ENCODE measurements at regions not wholly inside any gene's neighbourhood (a gene's known extent, or its start where the extent isn't known, plus 50 kb on each side); places are given as distances from the start of the nearest gene placed in this dataset.

DNA sequence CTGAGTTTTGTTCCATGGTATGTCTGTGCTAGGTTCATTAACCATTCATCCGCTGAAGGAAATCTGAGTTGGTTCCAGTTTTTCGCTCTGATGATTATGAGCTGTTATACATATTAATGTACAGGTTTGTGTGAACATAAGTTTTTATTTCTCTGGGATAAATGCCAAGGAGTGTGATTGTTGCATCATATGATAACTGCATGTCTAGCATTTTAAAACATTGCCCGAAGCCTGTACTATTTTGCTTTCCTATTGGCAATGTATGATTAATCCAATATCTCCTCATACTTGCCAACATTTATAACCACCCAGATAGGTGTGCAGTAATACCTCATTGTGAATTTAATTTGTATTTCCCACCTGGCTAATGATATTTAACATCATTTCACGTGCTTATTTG lies 322.7 kb downstream of the ZNF326 start:
- no peak for DNase-seq
- ATAC-seq (ENCODE audit: low FRiP score), result no peak
- no peaks in the 10 kb centered on the region for H3K36me3 ChIP-seq (ENCODE audit: control insufficient read depth in 1 of 2, insufficient read depth in 2 of 2, low read length in 1 of 2)
- WGBS, 2 donors, result 66 to 80% methylated on average over 4 of the region's 4 CpGs
- H3K27ac ChIP-seq (ENCODE audit: low read depth in 1 of 2, low read length in 2 of 2), result no peak overlapping the region
- no peaks in the 10 kb centered on the region for H3K4me1 ChIP-seq (ENCODE audit: control insufficient read depth in 1 of 2, insufficient read depth in 2 of 2, low read length in 2 of 2)
- no peaks in the 10 kb centered on the region for H3K27me3 ChIP-seq (ENCODE audit: control insufficient read depth in 1 of 2, insufficient read depth in 2 of 2, low read length in 1 of 2)
- H3K9me3 ChIP-seq (ENCODE audit: control insufficient read depth, low read length), result no peaks in the 10 kb centered on the region
- H3K4me3 ChIP-seq (ENCODE audit: low read length in 2 of 2), result no peak overlapping the region
- intact Hi-C loops (cut with DNase I), result no loop called here

DNA sequence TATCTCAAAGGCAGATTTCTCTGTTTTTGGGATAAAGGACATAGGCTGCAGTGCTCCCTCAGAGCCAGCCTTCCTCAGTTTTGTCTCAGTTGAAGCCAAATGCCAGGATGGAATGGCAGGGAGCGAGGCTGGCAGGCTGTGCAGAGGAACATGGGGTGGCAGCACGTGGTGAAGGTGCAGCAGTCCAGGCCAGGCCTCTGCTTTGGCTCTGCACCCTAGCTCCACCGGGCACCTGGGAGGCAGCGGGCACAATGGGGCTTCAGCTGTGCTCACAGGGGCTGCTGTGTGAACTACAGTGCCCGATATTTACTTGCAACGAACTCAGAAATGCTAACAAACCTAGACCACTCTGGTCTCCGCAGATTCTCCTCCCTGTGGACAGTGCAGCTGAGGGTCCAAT lies 319.6 kb downstream of the ZNF326 start:
- H3K27ac ChIP-seq (ENCODE audit: low read depth in 1 of 2, low read length in 2 of 2), result no peak overlapping the region
- H3K36me3 ChIP-seq (ENCODE audit: control insufficient read depth in 1 of 2, insufficient read depth in 2 of 2, low read length in 1 of 2), result no peaks in the 10 kb centered on the region
- intact Hi-C loops (cut with DNase I), result no loop called here
- no peaks in the 10 kb centered on the region for H3K4me1 ChIP-seq (ENCODE audit: control insufficient read depth in 1 of 2, insufficient read depth in 2 of 2, low read length in 2 of 2)
- ATAC-seq (ENCODE audit: low FRiP score) (peak; percentile 48), DNase-seq (no peak)
- no peak overlapping the region for H3K4me3 ChIP-seq (ENCODE audit: low read length in 2 of 2)
- 93 to 95% methylated on average over 7 of the region's 7 CpGs for WGBS, 2 donors
- H3K27me3 ChIP-seq (ENCODE audit: control insufficient read depth in 1 of 2, insufficient read depth in 2 of 2, low read length in 1 of 2), result no peaks in the 10 kb centered on the region
- no peaks in the 10 kb centered on the region for H3K9me3 ChIP-seq (ENCODE audit: control insufficient read depth, low read length)

DNA sequence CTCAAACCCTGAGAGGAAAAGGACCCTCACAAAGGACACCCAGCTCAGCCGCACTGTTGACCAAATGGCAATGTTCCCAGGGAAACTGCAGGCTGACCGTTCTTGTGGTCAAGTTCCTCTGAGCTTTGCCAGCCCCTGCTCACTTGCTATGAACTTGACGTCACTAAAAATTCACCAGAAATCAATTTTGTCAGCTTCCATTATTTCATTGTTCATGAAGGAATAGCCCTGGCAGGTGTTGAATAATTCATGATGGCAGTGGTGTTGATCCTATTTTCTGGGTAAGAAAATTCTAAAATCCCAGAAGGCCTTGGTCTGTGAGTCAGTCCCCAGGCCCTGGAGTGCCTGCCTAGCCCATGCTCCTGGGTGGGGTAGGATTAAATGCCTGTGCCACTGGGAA lies 318.9 kb downstream of the ZNF326 start:
- Histone ChIP-seq H3K4me3 (ENCODE audit: low read length in 2 of 2) (no peak overlapping the region), H3K4me1 (ENCODE audit: control insufficient read depth in 1 of 2, insufficient read depth in 2 of 2, low read length in 2 of 2) (no peaks in the 10 kb centered on the region), H3K27me3 (ENCODE audit: control insufficient read depth in 1 of 2, insufficient read depth in 2 of 2, low read length in 1 of 2) (no peaks in the 10 kb centered on the region), H3K36me3 (ENCODE audit: control insufficient read depth in 1 of 2, insufficient read depth in 2 of 2, low read length in 1 of 2) (no peaks in the 10 kb centered on the region), H3K27ac (ENCODE audit: low read depth in 1 of 2, low read length in 2 of 2) (no peak overlapping the region), H3K9me3 (ENCODE audit: control insufficient read depth, low read length) (no peaks in the 10 kb centered on the region)
- intact Hi-C loops (cut with DNase I), result no loop called here
- no peak for DNase-seq
- WGBS, 2 donors, result 53 to 68% methylated on average over 3 of the region's 3 CpGs
- no peak for ATAC-seq (ENCODE audit: low FRiP score)

DNA sequence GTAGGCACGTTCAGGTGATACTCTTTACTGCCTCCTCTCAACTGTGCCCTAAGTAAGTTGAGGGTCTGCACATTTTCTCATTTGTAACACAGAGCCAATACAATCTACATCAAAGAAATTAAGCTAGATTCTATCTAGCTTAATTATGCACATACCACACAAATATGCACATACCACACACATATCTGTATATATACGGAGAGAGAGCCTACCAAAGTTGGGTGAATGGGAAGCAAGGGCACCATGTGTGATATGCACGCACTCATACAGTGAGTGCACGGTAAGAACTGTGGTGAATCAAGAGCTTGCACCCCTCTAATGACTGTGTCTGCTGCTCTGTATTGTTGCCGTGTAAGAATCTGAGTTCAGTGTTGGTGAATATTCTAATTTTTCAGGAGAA lies 314.9 kb downstream of the ZNF326 start:
- ATAC-seq (ENCODE audit: low FRiP score) (no peak), DNase-seq (no peak)
- H3K27me3 ChIP-seq (ENCODE audit: control insufficient read depth in 1 of 2, insufficient read depth in 2 of 2, low read length in 1 of 2), result no peaks in the 10 kb centered on the region
- no peaks in the 10 kb centered on the region for H3K36me3 ChIP-seq (ENCODE audit: control insufficient read depth in 1 of 2, insufficient read depth in 2 of 2, low read length in 1 of 2)
- no peak overlapping the region for H3K4me3 ChIP-seq (ENCODE audit: low read length in 2 of 2)
- H3K27ac ChIP-seq (ENCODE audit: low read depth in 1 of 2, low read length in 2 of 2), result no peak overlapping the region
- H3K9me3 ChIP-seq (ENCODE audit: control insufficient read depth, low read length), result no peaks in the 10 kb centered on the region
- H3K4me1 ChIP-seq (ENCODE audit: control insufficient read depth in 1 of 2, insufficient read depth in 2 of 2, low read length in 2 of 2), result no peaks in the 10 kb centered on the region
- WGBS, 2 donors, result 93 to 94% methylated on average over 5 of the region's 5 CpGs
- intact Hi-C loops (cut with DNase I), result no loop called here

DNA sequence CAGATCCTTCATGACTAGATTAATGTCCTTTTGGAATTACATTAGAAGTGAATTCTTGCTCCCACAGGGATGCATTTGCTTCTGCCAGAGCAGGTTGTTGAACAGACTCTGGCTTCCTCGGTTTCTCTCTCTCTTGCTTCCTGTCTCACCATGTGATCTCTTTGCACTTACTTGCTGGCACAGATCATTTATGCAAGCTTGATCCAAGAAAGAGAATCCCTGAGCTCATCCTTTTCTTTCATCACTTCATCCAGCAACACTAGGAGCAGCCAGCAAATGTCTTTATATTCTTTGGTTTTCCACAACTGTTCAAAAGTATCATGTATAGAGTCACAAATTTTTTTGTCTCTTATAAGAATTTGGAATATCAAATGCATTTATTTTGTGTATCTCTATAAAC lies 313.5 kb downstream of the ZNF326 start:
- 71 to 91% methylated on average over 1 of the region's 1 CpG for WGBS, 2 donors
- Histone ChIP-seq H3K27me3 (ENCODE audit: control insufficient read depth in 1 of 2, insufficient read depth in 2 of 2, low read length in 1 of 2) (no peaks in the 10 kb centered on the region), H3K4me3 (ENCODE audit: low read length in 2 of 2) (no peak overlapping the region), H3K27ac (ENCODE audit: low read depth in 1 of 2, low read length in 2 of 2) (no peak overlapping the region), H3K4me1 (ENCODE audit: control insufficient read depth in 1 of 2, insufficient read depth in 2 of 2, low read length in 2 of 2) (no peaks in the 10 kb centered on the region), H3K9me3 (ENCODE audit: control insufficient read depth, low read length) (no peaks in the 10 kb centered on the region), H3K36me3 (ENCODE audit: control insufficient read depth in 1 of 2, insufficient read depth in 2 of 2, low read length in 1 of 2) (no peaks in the 10 kb centered on the region)
- intact Hi-C loops (cut with DNase I), result no loop called here
- ATAC-seq (ENCODE audit: low FRiP score), result no peak
- no peak for DNase-seq

DNA sequence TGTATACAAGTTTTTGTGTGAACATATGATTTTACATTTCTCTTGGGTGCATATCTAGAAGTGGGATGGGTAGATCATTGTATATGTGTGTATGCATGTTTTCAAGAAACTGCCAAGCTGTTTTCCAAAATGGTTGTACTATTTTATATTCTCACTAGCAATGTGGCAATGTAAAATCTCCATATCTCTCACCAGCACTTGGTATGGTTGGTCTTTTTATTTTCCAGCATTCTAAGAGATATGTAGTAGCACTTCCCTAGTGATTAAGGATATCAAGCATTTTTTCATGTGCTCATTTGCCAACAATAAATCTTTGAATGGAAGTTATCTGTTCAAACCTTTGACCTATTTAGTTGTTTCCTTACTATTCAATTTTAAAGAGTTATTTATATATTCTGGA lies 310.7 kb downstream of the ZNF326 start:
- Histone ChIP-seq H3K9me3 (ENCODE audit: control insufficient read depth, low read length) (no peaks in the 10 kb centered on the region), H3K36me3 (ENCODE audit: control insufficient read depth in 1 of 2, insufficient read depth in 2 of 2, low read length in 1 of 2) (no peaks in the 10 kb centered on the region), H3K4me1 (ENCODE audit: control insufficient read depth in 1 of 2, insufficient read depth in 2 of 2, low read length in 2 of 2) (no peaks in the 10 kb centered on the region), H3K27ac (ENCODE audit: low read depth in 1 of 2, low read length in 2 of 2) (no peak overlapping the region), H3K4me3 (ENCODE audit: low read length in 2 of 2) (no peak overlapping the region), H3K27me3 (ENCODE audit: control insufficient read depth in 1 of 2, insufficient read depth in 2 of 2, low read length in 1 of 2) (no peaks in the 10 kb centered on the region)
- intact Hi-C loops (cut with DNase I), result no loop called here
- DNase-seq (no peak), ATAC-seq (ENCODE audit: low FRiP score) (no peak)

DNA sequence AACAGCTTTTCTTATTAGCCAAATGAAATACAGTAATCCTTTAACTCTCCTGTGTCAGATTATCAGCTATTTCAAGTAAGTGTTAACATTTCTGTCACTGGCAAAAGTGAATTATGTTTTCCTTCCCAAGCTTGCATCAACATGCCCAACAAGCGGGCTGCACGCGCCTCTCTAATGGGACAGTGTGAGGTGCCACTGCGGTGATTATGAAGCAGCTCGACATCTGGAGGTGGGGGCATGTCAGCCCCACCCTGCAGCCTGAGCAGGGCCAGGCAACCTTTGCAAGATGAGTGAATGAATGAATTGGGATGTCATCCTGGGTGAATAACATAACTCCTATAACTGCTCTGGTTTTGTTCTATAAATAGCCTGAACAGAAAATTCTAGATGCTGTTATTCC lies 301.4 kb downstream of the ZNF326 start:
- DNase-seq (no peak), ATAC-seq (ENCODE audit: low FRiP score) (no peak)
- H3K27ac ChIP-seq (ENCODE audit: low read depth in 1 of 2, low read length in 2 of 2), result no peak overlapping the region
- H3K4me1 ChIP-seq (ENCODE audit: control insufficient read depth in 1 of 2, insufficient read depth in 2 of 2, low read length in 2 of 2), result peaks cover 0 to 3% of the 10 kb centered on the region in 2 donors
- no peaks in the 10 kb centered on the region for H3K27me3 ChIP-seq (ENCODE audit: control insufficient read depth in 1 of 2, insufficient read depth in 2 of 2, low read length in 1 of 2)
- no peak overlapping the region for H3K4me3 ChIP-seq (ENCODE audit: low read length in 2 of 2)
- no peaks in the 10 kb centered on the region for H3K9me3 ChIP-seq (ENCODE audit: control insufficient read depth, low read length)
- no peaks in the 10 kb centered on the region for H3K36me3 ChIP-seq (ENCODE audit: control insufficient read depth in 1 of 2, insufficient read depth in 2 of 2, low read length in 1 of 2)
- 53 to 79% methylated on average over 5 of the region's 5 CpGs for WGBS, 2 donors
- intact Hi-C loops (cut with DNase I), result no loop called here

DNA sequence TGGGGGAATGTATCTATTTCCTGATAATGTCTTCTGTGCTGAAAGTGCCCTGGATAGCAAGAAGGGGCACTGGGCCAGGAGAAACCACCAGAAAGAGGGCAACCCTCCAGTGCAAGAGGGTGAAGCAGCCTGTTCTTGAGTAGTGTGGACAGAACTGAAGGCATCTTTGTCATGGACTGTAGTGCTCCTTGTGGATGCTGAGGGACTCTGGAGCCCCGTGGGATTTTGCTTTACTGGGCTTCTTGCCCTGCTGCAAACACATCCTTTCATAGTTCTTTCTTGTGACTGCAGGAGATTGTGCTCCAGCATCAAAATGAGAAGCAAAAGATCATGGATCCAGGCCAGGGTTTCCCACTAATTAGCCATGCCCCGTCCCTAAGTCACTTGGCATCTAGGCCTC lies 300.6 kb downstream of the ZNF326 start:
- intact Hi-C loops (cut with DNase I), result no loop called here
- Histone ChIP-seq H3K4me3 (ENCODE audit: low read length in 2 of 2) (no peak overlapping the region), H3K27ac (ENCODE audit: low read depth in 1 of 2, low read length in 2 of 2) (no peak overlapping the region), H3K4me1 (ENCODE audit: control insufficient read depth in 1 of 2, insufficient read depth in 2 of 2, low read length in 2 of 2) (peaks cover 0 to 3% of the 10 kb centered on the region in 2 donors), H3K36me3 (ENCODE audit: control insufficient read depth in 1 of 2, insufficient read depth in 2 of 2, low read length in 1 of 2) (no peaks in the 10 kb centered on the region), H3K27me3 (ENCODE audit: control insufficient read depth in 1 of 2, insufficient read depth in 2 of 2, low read length in 1 of 2) (no peaks in the 10 kb centered on the region), H3K9me3 (ENCODE audit: control insufficient read depth, low read length) (no peaks in the 10 kb centered on the region)
- ATAC-seq (ENCODE audit: low FRiP score) (no peak), DNase-seq (no peak)
- 8 to 11% methylated on average over 2 of the region's 2 CpGs for WGBS, 2 donors

DNA sequence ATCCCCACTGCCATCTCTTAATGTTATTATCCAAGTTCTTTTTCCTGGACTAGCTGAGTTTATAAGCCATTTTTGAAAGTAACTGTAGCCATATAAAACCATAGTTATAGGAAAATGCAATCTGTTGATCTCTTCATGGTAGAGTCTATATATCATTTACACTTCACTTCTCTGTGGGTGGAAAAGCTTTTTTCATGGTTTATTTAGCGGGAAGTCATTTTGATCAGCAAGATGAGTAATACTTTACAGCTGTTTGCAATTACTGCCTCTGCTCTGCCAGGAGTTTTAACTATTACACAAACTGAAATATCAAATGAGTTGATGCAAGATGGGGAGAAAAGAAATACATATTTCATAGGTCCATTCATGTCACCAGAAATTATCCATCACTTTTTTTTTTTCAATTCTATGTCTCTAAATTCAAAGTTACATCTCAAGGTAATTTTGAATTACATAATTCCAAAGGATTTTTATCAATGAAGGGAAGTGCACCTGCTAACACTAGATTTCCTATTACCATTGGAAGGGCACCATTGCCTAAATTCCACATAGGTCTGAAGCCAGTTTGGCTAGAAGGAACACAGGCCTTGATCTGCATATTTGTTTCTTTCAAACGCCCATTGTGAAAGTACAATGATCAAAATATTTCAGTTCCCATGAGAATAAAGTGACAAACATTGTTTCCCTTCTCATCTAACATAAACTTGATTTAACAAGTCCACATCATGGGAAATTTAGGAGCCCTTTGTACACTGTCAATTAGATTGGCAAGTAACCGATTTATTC lies 296.7 kb downstream of the ZNF326 start:
- Histone ChIP-seq H3K4me1 (ENCODE audit: control insufficient read depth in 1 of 2, insufficient read depth in 2 of 2, low read length in 2 of 2) (peaks cover 0 to 3% of the 10 kb centered on the region in 2 donors), H3K4me3 (ENCODE audit: low read length in 2 of 2) (no peak overlapping the region)

More for the DNA sequence above, 296.7 kb downstream of the ZNF326 start:
- 67 to 69% methylated on average over 3 of the region's 3 CpGs for WGBS, 2 donors
- DNase-seq (no peak), ATAC-seq (ENCODE audit: low FRiP score) (no peak)
- H3K27ac ChIP-seq (ENCODE audit: low read depth in 1 of 2, low read length in 2 of 2), result no peak overlapping the region
- no peaks in the 10 kb centered on the region for H3K27me3 ChIP-seq (ENCODE audit: control insufficient read depth in 1 of 2, insufficient read depth in 2 of 2, low read length in 1 of 2)
- no peaks in the 10 kb centered on the region for H3K36me3 ChIP-seq (ENCODE audit: control insufficient read depth in 1 of 2, insufficient read depth in 2 of 2, low read length in 1 of 2)
- H3K9me3 ChIP-seq (ENCODE audit: control insufficient read depth, low read length), result no peaks in the 10 kb centered on the region
- intact Hi-C loops (cut with DNase I), result no loop called here

Measured in aorta (tissue), 5 donors.